Neural cell (in vitro differentiated cells): ENCODE measurements at regions not wholly inside any gene's neighbourhood (a gene's known extent, or its start where the extent isn't known, plus 50 kb on each side); places are given as distances from the start of the nearest gene placed in this dataset.

Experiments
- H2AFZ ChIP-seq: fragments of 200-600, 300-800 bp; sonication (generic), shearing (Covaris generic); 2 replicates; pipeline ENCODE4 v1.6.0; 2014; ENCODE audit warnings: low read depth, mild to moderate bottlenecking, antibody characterized with exemption, low read length, moderate library complexity
- H3F3A ChIP-seq: fragments of 200-600 bp; shearing (Covaris generic); 2 replicates; pipeline ENCODE4 v1.6.1; 2016; ENCODE audit warnings: mild to moderate bottlenecking, moderate library complexity, mixed read lengths, antibody characterized with exemption, low read length; ENCODE audit not compliant: insufficient read depth, poor library complexity, severe bottlenecking
- H3K27ac ChIP-seq: fragments of 200-600, 300-800 bp; sonication (generic), shearing (Covaris generic); 2 replicates; pipeline ENCODE4 v1.5.1; 2014; ENCODE audit warnings: mild to moderate bottlenecking, low read length, moderate library complexity
- H3K27me3 ChIP-seq: fragments of 300-800, 200-600 bp; sonication (generic), shearing (Covaris generic); 2 replicates; pipeline ENCODE4 v1.6.0; 2014; ENCODE audit warnings: mild to moderate bottlenecking, low read depth, low read length, moderate library complexity; ENCODE audit not compliant: insufficient read depth
- H3K36me3 ChIP-seq: fragments of 300-800, 200-600 bp; sonication (generic), shearing (Covaris generic); 2 replicates; pipeline ENCODE4 v1.5.1; 2014; ENCODE audit warnings: mild to moderate bottlenecking, antibody characterized with exemption, low read length, moderate library complexity; ENCODE audit not compliant: insufficient read depth
- H3K4me2 ChIP-seq: fragments of 300-800, 200-600 bp; sonication (generic), shearing (Covaris generic); 2 replicates; pipeline ENCODE4 v1.6.0; 2014; ENCODE audit warnings: mild to moderate bottlenecking, low read length
- H3K4me3 ChIP-seq: fragments of 300-800, 200-600 bp; sonication (generic), shearing (Covaris generic); 2 replicates; pipeline ENCODE4 v1.5.1; 2014; ENCODE audit warnings: mild to moderate bottlenecking, low read length, moderate library complexity
- H3K79me2 ChIP-seq: fragments of 200-600 bp; shearing (Covaris generic); replicated peaks from 2 replicates; pipeline ENCODE4 v1.6.0; 2014; ENCODE audit warnings: mild to moderate bottlenecking, low read length, moderate library complexity; ENCODE audit not compliant: insufficient read depth
- H3K9ac ChIP-seq: fragments of 300-800, 200-600 bp; sonication (generic), shearing (Covaris generic); 2 replicates; pipeline ENCODE4 v1.6.1; 2016; ENCODE audit warnings: mild to moderate bottlenecking, low read length, mixed read lengths
- H3K9me2 ChIP-seq: fragments of 200-600 bp; shearing (Covaris generic); 2 replicates; pipeline ENCODE4 v1.6.1; 2016; ENCODE audit warnings: mild to moderate bottlenecking, low read length, mixed read lengths; ENCODE audit not compliant: insufficient read depth
- H3K9me3 ChIP-seq: fragments of 200-600, 300-800 bp; sonication (generic), shearing (Covaris generic); 2 replicates; pipeline ENCODE4 v1.6.1; 2016; ENCODE audit warnings: mild to moderate bottlenecking, mixed run types, low read length, moderate library complexity, mixed read lengths
- H4K20me1 ChIP-seq: fragments of 200-600 bp; shearing (Covaris generic); 2 replicates; pipeline ENCODE4 v1.6.1; 2016; ENCODE audit warnings: mild to moderate bottlenecking, mixed run types; ENCODE audit not compliant: insufficient read depth
- EP300 ChIP-seq: fragments of 450-650 bp; conservative IDR thresholded peaks from 2 replicates; pipeline ENCODE4 v1.6.1; 2014; ENCODE audit warnings: antibody characterized with exemption, mild to moderate bottlenecking, moderate library complexity; ENCODE audit not compliant: poor library complexity, severe bottlenecking
- EZH2 ChIP-seq: fragments of 200-600, 300-800 bp; shearing (Covaris generic), sonication (generic); IDR thresholded peaks from 2 replicates; pipeline ENCODE4 v1.6.1; 2014; ENCODE audit warnings: antibody characterized with exemption, low read length, borderline replicate concordance, mild to moderate bottlenecking; ENCODE audit not compliant: insufficient read depth, poor library complexity, severe bottlenecking
- MXI1 ChIP-seq: fragments of 450-650 bp; conservative IDR thresholded peaks from 2 replicates; pipeline ENCODE4 v1.6.1; 2014; ENCODE audit warnings: antibody characterized with exemption, mild to moderate bottlenecking; ENCODE audit not compliant: poor library complexity, severe bottlenecking
- POLR2AphosphoS5 ChIP-seq: IDR thresholded peaks from 2 replicates; pipeline ENCODE4 v1.6.1; 2012
- RAD21 ChIP-seq: fragments of 450-650 bp; conservative IDR thresholded peaks from 2 replicates; pipeline ENCODE4 v1.6.1; 2014; ENCODE audit warnings: antibody characterized with exemption, mild to moderate bottlenecking, moderate library complexity
- SMC3 ChIP-seq: fragments of 450-650 bp; conservative IDR thresholded peaks from 2 replicates; pipeline ENCODE4 v1.6.1; 2014; ENCODE audit warnings: antibody characterized with exemption, mild to moderate bottlenecking, moderate library complexity; ENCODE audit not compliant: poor library complexity
- TAF1 ChIP-seq: IDR thresholded peaks from 2 replicates; pipeline ENCODE4 v1.6.1; 2012; ENCODE audit warnings: low read depth
- TF ChIP-seq, protein P1 (sequence below): IDR thresholded peaks from 2 replicates; pipeline ENCODE4 v1.6.1; 2012; ENCODE audit warnings: borderline replicate concordance
- TF ChIP-seq, protein P2 (sequence below): fragments of 450-650 bp; IDR thresholded peaks from 2 replicates; pipeline ENCODE4 v1.5.1; 2014; ENCODE audit warnings: antibody characterized with exemption, mild to moderate bottlenecking, moderate library complexity; ENCODE audit not compliant: poor library complexity, severe bottlenecking

DNA sequence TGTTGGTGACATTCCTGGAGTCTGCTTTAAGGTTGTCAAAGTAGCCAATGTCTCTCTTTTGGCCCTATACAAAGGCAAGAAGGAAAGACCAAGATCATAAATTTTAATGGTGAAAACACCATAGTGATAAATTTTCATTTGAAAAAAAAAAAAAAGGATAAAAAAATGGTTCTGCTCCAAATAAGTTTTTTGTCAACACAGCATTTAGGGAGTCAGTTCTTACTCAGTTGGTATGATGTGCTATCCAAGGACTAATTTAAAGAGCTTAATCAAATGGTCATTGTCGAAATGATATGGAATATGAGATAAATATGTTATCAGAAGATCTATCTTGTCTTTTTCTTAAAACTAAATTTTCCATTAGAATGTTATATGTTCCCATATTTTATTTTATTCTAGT, 83.9 kb downstream of the PCDH18 start:
- Histone ChIP-seq H3K9me3 (no peaks in the 10 kb centered on the region), H4K20me1 (no peaks in the 10 kb centered on the region), H3K4me2 (no peak overlapping the region), H3K9ac (no peak overlapping the region), H3K36me3 (no peaks in the 10 kb centered on the region), H3F3A (no peaks in the 10 kb centered on the region), H2AFZ (no peak overlapping the region), H3K4me3 (no peak overlapping the region), H3K79me2 (no peaks in the 10 kb centered on the region), H3K9me2 (no peaks in the 10 kb centered on the region), H3K27ac (no peak overlapping the region), H3K27me3 (no peaks in the 10 kb centered on the region)
- no peak for TF ChIP-seq TAF1
- TF ChIP-seq EP300: no peak
- TF ChIP-seq POLR2AphosphoS5: no peak
- TF ChIP-seq, protein P1, sequence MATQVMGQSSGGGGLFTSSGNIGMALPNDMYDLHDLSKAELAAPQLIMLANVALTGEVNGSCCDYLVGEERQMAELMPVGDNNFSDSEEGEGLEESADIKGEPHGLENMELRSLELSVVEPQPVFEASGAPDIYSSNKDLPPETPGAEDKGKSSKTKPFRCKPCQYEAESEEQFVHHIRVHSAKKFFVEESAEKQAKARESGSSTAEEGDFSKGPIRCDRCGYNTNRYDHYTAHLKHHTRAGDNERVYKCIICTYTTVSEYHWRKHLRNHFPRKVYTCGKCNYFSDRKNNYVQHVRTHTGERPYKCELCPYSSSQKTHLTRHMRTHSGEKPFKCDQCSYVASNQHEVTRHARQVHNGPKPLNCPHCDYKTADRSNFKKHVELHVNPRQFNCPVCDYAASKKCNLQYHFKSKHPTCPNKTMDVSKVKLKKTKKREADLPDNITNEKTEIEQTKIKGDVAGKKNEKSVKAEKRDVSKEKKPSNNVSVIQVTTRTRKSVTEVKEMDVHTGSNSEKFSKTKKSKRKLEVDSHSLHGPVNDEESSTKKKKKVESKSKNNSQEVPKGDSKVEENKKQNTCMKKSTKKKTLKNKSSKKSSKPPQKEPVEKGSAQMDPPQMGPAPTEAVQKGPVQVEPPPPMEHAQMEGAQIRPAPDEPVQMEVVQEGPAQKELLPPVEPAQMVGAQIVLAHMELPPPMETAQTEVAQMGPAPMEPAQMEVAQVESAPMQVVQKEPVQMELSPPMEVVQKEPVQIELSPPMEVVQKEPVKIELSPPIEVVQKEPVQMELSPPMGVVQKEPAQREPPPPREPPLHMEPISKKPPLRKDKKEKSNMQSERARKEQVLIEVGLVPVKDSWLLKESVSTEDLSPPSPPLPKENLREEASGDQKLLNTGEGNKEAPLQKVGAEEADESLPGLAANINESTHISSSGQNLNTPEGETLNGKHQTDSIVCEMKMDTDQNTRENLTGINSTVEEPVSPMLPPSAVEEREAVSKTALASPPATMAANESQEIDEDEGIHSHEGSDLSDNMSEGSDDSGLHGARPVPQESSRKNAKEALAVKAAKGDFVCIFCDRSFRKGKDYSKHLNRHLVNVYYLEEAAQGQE: no peak
- TF ChIP-seq, protein P2, sequence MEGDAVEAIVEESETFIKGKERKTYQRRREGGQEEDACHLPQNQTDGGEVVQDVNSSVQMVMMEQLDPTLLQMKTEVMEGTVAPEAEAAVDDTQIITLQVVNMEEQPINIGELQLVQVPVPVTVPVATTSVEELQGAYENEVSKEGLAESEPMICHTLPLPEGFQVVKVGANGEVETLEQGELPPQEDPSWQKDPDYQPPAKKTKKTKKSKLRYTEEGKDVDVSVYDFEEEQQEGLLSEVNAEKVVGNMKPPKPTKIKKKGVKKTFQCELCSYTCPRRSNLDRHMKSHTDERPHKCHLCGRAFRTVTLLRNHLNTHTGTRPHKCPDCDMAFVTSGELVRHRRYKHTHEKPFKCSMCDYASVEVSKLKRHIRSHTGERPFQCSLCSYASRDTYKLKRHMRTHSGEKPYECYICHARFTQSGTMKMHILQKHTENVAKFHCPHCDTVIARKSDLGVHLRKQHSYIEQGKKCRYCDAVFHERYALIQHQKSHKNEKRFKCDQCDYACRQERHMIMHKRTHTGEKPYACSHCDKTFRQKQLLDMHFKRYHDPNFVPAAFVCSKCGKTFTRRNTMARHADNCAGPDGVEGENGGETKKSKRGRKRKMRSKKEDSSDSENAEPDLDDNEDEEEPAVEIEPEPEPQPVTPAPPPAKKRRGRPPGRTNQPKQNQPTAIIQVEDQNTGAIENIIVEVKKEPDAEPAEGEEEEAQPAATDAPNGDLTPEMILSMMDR: no peak
- no peak for TF ChIP-seq RAD21
- no peak for TF ChIP-seq SMC3
- no peak for TF ChIP-seq EZH2
- TF ChIP-seq MXI1: no peak

DNA sequence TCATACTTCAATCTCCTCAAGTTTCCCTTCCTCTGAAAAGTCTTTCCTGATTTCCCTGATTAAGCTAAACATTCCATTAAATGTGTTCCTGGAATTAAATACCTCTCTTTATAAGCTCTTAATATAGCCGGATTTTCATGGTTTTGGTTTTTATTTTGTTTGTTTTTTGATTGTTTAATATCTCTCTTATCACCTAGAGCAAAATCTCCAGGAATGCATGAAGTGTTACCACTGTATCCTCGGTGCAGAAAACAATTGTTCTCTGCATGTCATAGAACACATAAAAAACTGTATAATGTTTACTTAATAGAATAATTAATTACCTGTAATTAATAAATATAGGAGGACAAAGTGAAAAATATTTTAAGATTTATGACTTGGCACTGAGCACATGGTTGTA, 86.2 kb downstream of the PCDH18 start:
- TF ChIP-seq, protein P1: no peak
- TF ChIP-seq EP300: no peak
- TF ChIP-seq, protein P2: no peak
- no peak for TF ChIP-seq EZH2
- TF ChIP-seq SMC3: no peak
- no peak for TF ChIP-seq POLR2AphosphoS5
- TF ChIP-seq RAD21: no peak
- TF ChIP-seq TAF1: no peak
- TF ChIP-seq MXI1: no peak
- Histone ChIP-seq H2AFZ (no peak overlapping the region), H3F3A (no peaks in the 10 kb centered on the region)

More for the DNA sequence above, 86.2 kb downstream of the PCDH18 start:
- H3K27ac ChIP-seq: no peak overlapping the region
- H3K36me3 ChIP-seq: no peaks in the 10 kb centered on the region
- no peak overlapping the region for H3K9ac ChIP-seq
- no peak overlapping the region for H3K4me2 ChIP-seq
- no peaks in the 10 kb centered on the region for H4K20me1 ChIP-seq
- no peak overlapping the region for H3K4me3 ChIP-seq
- H3K9me3 ChIP-seq: no peaks in the 10 kb centered on the region
- H3K79me2 ChIP-seq: no peaks in the 10 kb centered on the region
- H3K27me3 ChIP-seq: no peaks in the 10 kb centered on the region
- H3K9me2 ChIP-seq: no peaks in the 10 kb centered on the region
